K562 (cell line): ENCODE measurements at regions not wholly inside any gene's neighbourhood (a gene's known extent, or its start where the extent isn't known, plus 50 kb on each side); places are given as distances from the start of the nearest gene placed in this dataset.

Experiments
- ATAC-seq: fragments of 200-7000 bp; cut with Tn5 transposase; 3 replicates; pipeline ENCODE4 v1.9.1; 2020; ENCODE audit warnings: moderate library complexity
- BruUV-seq: library from RNA; stranded (reverse); fragments of 400-500 nt; replicated peaks from 2 replicates; lab custom pipeline; 2021; lab: Mats Ljungman, UMichigan
- CTCF ChIA-PET: fragments of 300-600 bp; formaldehyde crosslinking; extraction: SDS; loops from one replicate; lab custom pipeline; 2021; ENCODE audit warnings: low intra/inter-chr PET ratio; lab: Yijun Ruan, JAX
- POLR2A ChIA-PET: fragments of 300-600, 350-650 bp; sonication (Branson Sonifier 250); formaldehyde crosslinking; extraction: SDS; loops from one replicate; lab custom pipeline; 2021; ENCODE audit warnings: antibody characterized with exemption, inconsistent platforms; lab: Yijun Ruan, JAX
- DNase-seq, 4 experiments: peaks; one replicate each; pipeline versions ENCODE4 v3.0.0 to v3.0.0-alpha.2; 2011 to 2018; ENCODE audit warnings: low spot score in 3 of 4, mixed read lengths in 3 of 4; ENCODE audit errors: extremely low read depth in 1 of 4
- FAIRE-seq: peaks from 2 replicates; lab custom pipeline; 2011; peaks lifted over from hg19 to GRCh38; lab: Jason Lieb, UNC
- H2AFZ ChIP-seq: 2 replicates; pipeline ENCODE4 v1.6.0; 2011; ENCODE audit warnings: low read depth, low read length, control low read depth, inconsistent platforms
- H3K27ac ChIP-seq: fragments of 200-600 bp; 3 replicates; pipeline ENCODE4 v1.8.0; 2011; ENCODE audit warnings: low read depth, mild to moderate bottlenecking, control low read depth, inconsistent platforms, low read length, moderate library complexity, mixed read lengths; ENCODE audit errors: extremely low read depth
- H3K27me3 ChIP-seq, 2 experiments: fragments of 300-600 bp in 1 of 2; 2 replicates in 1 of 2; 3 replicates in 1 of 2; pipeline versions ENCODE4 v1.6.0 to v1.8.0; 2011; ENCODE audit warnings: inconsistent platforms in 2 of 2, low read length in 2 of 2, mild to moderate bottlenecking in 1 of 2, mixed read lengths in 1 of 2, moderate library complexity in 1 of 2; ENCODE audit not compliant: control insufficient read depth in 2 of 2, insufficient read depth in 2 of 2
- H3K36me3 ChIP-seq: fragments of 300-600 bp; 3 replicates; pipeline ENCODE4 v1.8.0; 2011; ENCODE audit warnings: mild to moderate bottlenecking, low read length, inconsistent platforms; ENCODE audit not compliant: control insufficient read depth, insufficient read depth
- H3K4me1 ChIP-seq, 2 experiments: fragments of 200-600 bp in 1 of 2; replicated peaks in 1 of 2; 2 replicates in 1 of 2; 3 replicates in 1 of 2; pipeline versions ENCODE4 v1.5.1 to v1.8.0; 2011; ENCODE audit warnings: inconsistent platforms in 2 of 2, low read length in 2 of 2, mild to moderate bottlenecking in 1 of 2, mixed read lengths in 1 of 2, moderate library complexity in 1 of 2; ENCODE audit not compliant: control insufficient read depth in 2 of 2, insufficient read depth in 2 of 2
- H3K4me2 ChIP-seq: 2 replicates; pipeline ENCODE4 v1.6.1; 2011; ENCODE audit warnings: low read length, control low read depth, inconsistent platforms, mixed read lengths; ENCODE audit not compliant: insufficient read depth
- H3K4me3 ChIP-seq: fragments of 200-600 bp; sonication (generic), shearing (Covaris generic); 2 replicates; pipeline ENCODE4 v1.5.1; 2016; ENCODE audit warnings: control low read depth, inconsistent platforms
- H3K79me2 ChIP-seq: fragments of 200-600 bp; 3 replicates; pipeline ENCODE4 v1.8.0; 2011; ENCODE audit warnings: low read length, inconsistent platforms; ENCODE audit not compliant: control insufficient read depth, insufficient read depth
- H3K9ac ChIP-seq, 2 experiments: 2 replicates each; pipeline versions ENCODE4 v1.6.0 to v1.6.1; 2011; ENCODE audit warnings: low read depth in 2 of 2, low read length in 2 of 2, control low read depth in 1 of 2, inconsistent platforms in 1 of 2, mild to moderate bottlenecking in 1 of 2, mixed read lengths in 1 of 2; ENCODE audit not compliant: insufficient read depth in 1 of 2
- H3K9me1 ChIP-seq: one replicate; pipeline ENCODE4 v1.6.0; 2011; ENCODE audit warnings: inconsistent platforms, mild to moderate bottlenecking, low read length, moderate library complexity; ENCODE audit not compliant: control insufficient read depth, insufficient read depth
- H3K9me3 ChIP-seq: replicated peaks from 2 replicates; pipeline ENCODE4 v1.5.1; 2011; ENCODE audit warnings: low read depth, low read length, inconsistent platforms; ENCODE audit not compliant: control insufficient read depth, insufficient read depth
- H4K20me1 ChIP-seq: replicated peaks from 2 replicates; pipeline ENCODE4 v1.6.1; 2011; ENCODE audit warnings: low read length, inconsistent platforms, mixed read lengths; ENCODE audit not compliant: control insufficient read depth, insufficient read depth
- FOS ChIP-seq: IDR thresholded peaks from 3 replicates; pipeline ENCODE4 v1.6.1; 2011; ENCODE audit not compliant: insufficient read length; ENCODE audit errors: extremely low read depth
- HES1 ChIP-seq: fragments of 450-650 bp; IDR thresholded peaks from 2 replicates; pipeline ENCODE4 v1.6.1; 2016; ENCODE audit warnings: low read depth, mild to moderate bottlenecking, moderate library complexity
- HEY1 ChIP-seq: fragments of 250-450 bp; sonication (Bioruptor Pico); IDR thresholded peaks from 2 replicates; pipeline ENCODE4 v1.5.0; 2020; ENCODE audit warnings: mild to moderate bottlenecking, moderate library complexity, borderline replicate concordance
- ZNF324 ChIP-seq: fragments of 250-450 bp; sonication (Bioruptor Pico); IDR thresholded peaks from 2 replicates; pipeline ENCODE4 v1.4.0; 2020; ENCODE audit warnings: mild to moderate bottlenecking
- WGBS: fragments of 100-300 bp; shearing (Covaris generic); methylation state at CpG from one replicate; pipeline ENCODE4 v1.1.6; 2016; ENCODE audit warnings: low coverage, mixed read lengths; ENCODE audit not compliant: insufficient coverage; ENCODE audit errors: missing lambda C conversion rate; 5-methylcytosine and 5-hydroxymethylcytosine counted together
- in situ Hi-C: fragments of 300-500 bp; cut with MboI; formaldehyde crosslinking; loops from 4 replicates; pipeline ENCODE4 v1.15.0; 2018; ENCODE audit warnings: inconsistent platforms, mixed read lengths
- intact Hi-C: fragments of 100-400 bp; cut with micrococcal nuclease; formaldehyde crosslinking; loops from 2 replicates; pipeline ENCODE4 v1.14.2; 2022
- TF ChIP-seq, protein P1 (sequence below): sonication (generic); formaldehyde crosslinking; IDR thresholded peaks from 2 replicates; pipeline ENCODE4 v1.8.0; 2022; ENCODE audit warnings: mild to moderate bottlenecking, missing genetic modification reagents
- TF ChIP-seq, protein P2 (sequence below): fragments of 450-650 bp; formaldehyde crosslinking; IDR thresholded peaks from 2 replicates; pipeline ENCODE4 v1.4.0; 2020; ENCODE audit warnings: mild to moderate bottlenecking, moderate library complexity

DNA sequence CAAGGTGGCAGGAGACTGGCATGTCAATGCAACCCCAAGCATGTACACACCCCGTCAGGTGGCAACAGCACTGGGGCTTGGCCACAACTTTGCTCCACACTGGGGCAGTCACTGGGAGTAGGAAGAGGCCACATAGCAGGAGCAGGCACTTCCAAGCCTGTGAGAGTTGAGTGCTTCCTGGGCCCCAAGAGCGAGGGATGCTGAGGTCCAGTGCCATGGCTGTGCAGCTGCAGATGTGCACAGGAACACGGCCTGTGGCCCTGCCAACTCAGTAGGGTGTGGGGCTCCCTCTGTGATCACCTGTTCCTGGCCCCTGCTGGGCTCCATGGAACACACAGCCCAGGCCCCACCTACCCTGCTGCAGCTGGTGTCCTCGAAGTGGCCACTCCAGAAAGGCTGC lies 932.8 kb upstream of the SORCS1 start (continued):
- no peak for TF ChIP-seq ZNF324 (CRISPR knock-in tag)
- TF ChIP-seq, protein P1, sequence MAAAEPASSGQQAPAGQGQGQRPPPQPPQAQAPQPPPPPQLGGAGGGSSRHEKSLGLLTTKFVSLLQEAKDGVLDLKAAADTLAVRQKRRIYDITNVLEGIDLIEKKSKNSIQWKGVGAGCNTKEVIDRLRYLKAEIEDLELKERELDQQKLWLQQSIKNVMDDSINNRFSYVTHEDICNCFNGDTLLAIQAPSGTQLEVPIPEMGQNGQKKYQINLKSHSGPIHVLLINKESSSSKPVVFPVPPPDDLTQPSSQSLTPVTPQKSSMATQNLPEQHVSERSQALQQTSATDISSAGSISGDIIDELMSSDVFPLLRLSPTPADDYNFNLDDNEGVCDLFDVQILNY (CRISPR knock-in tag) = no peak

DNA sequence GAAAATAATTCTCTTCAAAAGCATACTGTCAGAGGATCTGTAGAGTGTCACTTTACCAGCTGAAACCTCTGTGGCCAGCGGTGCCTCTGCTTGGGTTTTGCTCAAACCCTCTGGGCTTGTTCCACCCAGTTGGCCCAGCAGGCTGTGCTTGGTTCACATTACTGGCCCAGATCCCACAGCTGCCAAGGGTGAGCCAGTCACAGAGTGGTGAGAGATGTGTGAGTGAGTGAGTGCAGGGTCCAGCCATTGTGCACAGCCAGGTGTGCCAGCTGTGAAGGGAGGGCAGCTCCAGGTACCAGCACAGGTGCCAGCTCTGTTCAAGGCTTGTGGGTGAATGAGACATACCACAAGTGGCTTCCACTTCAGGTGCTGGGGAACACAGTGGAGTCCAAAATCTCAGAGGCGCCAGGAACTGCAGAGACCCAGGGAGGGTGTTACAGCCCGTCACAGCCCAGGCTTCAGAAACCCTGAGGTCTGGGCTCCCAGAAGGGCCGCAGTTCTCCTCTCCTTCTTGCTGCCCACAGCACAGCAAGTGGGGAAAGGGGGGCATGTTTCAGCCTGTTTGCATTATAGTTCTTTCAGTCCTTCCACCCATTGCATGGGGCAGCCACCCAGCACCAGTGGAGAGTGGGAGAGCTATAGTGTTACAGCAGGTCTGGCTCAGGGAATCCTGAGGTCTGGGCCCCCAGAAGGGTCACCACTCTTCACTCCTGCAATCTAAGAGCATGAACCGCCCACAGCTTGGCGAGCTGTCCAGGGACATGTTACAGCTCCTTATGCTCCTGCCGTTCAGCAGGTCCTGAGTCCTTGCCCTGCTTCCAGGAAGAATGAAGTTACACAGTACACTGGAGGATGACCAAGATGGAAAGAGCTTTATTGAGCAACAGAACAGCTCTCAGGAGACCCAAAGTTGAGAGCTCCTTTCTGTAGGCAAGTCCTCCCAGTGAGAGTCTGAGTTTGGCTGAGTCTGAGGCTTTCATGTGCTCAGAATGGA lies 931.7 kb upstream of the SORCS1 start:
- Histone ChIP-seq H3K9ac (no peak overlapping the region), H3K9me1 (no peaks in the 10 kb centered on the region), H3K4me3 (no peak overlapping the region), H4K20me1 (no peaks in the 10 kb centered on the region), H3K27me3 (no peaks in the 10 kb centered on the region), H3K9me3 (no peaks in the 10 kb centered on the region), H3K79me2 (no peaks in the 10 kb centered on the region), H3K36me3 (no peaks in the 10 kb centered on the region), H3K4me2 (no peak overlapping the region), H3K4me1 (no peaks in the 10 kb centered on the region), H2AFZ (no peak overlapping the region), H3K27ac (no peak overlapping the region)
- in situ Hi-C loops (no loop called here), intact Hi-C loops (no loop called here)
- BruUV-seq = no TSS peak
- ATAC-seq = no peak
- CTCF ChIA-PET = no interaction called here
- no peak for FAIRE-seq
- WGBS = 0% methylated on average over 3 of the region's 7 CpGs
- no peak for DNase-seq
- POLR2A ChIA-PET = interaction anchor here (0.6 kb wide), 1 partner anchor 1424 kb away, joined by 3 read pairs; no protein-coding TSS in a partner anchor
- TF ChIP-seq, protein P2, sequence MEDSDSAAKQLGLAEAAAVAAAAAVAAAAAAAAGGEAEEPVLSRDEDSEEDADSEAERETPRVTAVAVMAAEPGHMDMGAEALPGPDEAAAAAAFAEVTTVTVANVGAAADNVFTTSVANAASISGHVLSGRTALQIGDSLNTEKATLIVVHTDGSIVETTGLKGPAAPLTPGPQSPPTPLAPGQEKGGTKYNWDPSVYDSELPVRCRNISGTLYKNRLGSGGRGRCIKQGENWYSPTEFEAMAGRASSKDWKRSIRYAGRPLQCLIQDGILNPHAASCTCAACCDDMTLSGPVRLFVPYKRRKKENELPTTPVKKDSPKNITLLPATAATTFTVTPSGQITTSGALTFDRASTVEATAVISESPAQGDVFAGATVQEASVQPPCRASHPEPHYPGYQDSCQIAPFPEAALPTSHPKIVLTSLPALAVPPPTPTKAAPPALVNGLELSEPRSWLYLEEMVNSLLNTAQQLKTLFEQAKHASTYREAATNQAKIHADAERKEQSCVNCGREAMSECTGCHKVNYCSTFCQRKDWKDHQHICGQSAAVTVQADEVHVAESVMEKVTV (CRISPR knock-in tag) = no peak
- TF ChIP-seq HEY1 (CRISPR knock-in tag) (no peak), FOS (no peak), HES1 (no peak)
